ENCODE measurements at regions not wholly inside any gene's neighbourhood (a gene's known extent, or its start where the extent isn't known, plus 50 kb on each side); places are given as distances from the start of the nearest gene placed in this dataset.
A peak's percentile ranks its signal among the peaks of the same experiment; 100 is the strongest.

GRCh38 chr15:95447486-95447885 is 883.0 kb upstream of the NR2F2 start:
- Histone ChIP-seq H3K27ac (ENCODE audit: low read length) (no peak overlapping the region), H3K36me3 (ENCODE audit: control insufficient read depth in 1 of 2, insufficient read depth in 2 of 2, low read length in 2 of 2) (no peaks in the 10 kb centered on the region), H3K27me3 (ENCODE audit: low read depth, low read length) (no peaks in the 10 kb centered on the region)

GRCh38 chr15:95448531-95449229 is 881.8 kb upstream of the NR2F2 start:
- Histone ChIP-seq H3K36me3 (ENCODE audit: control insufficient read depth in 1 of 2, insufficient read depth in 2 of 2, low read length in 2 of 2) (no peaks in the 10 kb centered on the region), H3K4me3 (ENCODE audit: low read depth in 1 of 2, low read length in 2 of 2) (no peak overlapping the region), H3K27me3 (ENCODE audit: low read depth, low read length) (no peaks in the 10 kb centered on the region), H3K27ac (ENCODE audit: low read length) (no peak overlapping the region), H3K9me3 (ENCODE audit: control insufficient read depth in 1 of 2, low read length in 2 of 2) (no peaks in the 10 kb centered on the region), H3K4me1 (ENCODE audit: control insufficient read depth in 1 of 2, insufficient read depth in 2 of 2, low read length in 2 of 2) (peaks cover 0 to 4% of the 10 kb centered on the region in 2 donors)

More at GRCh38 chr15:95447486-95447885, 883.0 kb upstream of the NR2F2 start:
- Histone ChIP-seq H3K4me3 (ENCODE audit: low read depth in 1 of 2, low read length in 2 of 2) (no peak overlapping the region), H3K9me3 (ENCODE audit: control insufficient read depth in 1 of 2, low read length in 2 of 2) (no peaks in the 10 kb centered on the region), H3K4me1 (ENCODE audit: control insufficient read depth in 1 of 2, insufficient read depth in 2 of 2, low read length in 2 of 2) (peaks cover 0 to 4% of the 10 kb centered on the region in 2 donors)

- Histone ChIP-seq H3K36me3 (ENCODE audit: control insufficient read depth in 1 of 2, insufficient read depth in 2 of 2, low read length in 2 of 2) (no peaks in the 10 kb centered on the region), H3K4me1 (ENCODE audit: control insufficient read depth in 1 of 2, insufficient read depth in 2 of 2, low read length in 2 of 2) (peaks cover 0 to 4% of the 10 kb centered on the region in 2 donors), H3K27me3 (ENCODE audit: low read depth, low read length) (no peaks in the 10 kb centered on the region), H3K9me3 (ENCODE audit: control insufficient read depth in 1 of 2, low read length in 2 of 2) (no peaks in the 10 kb centered on the region), H3K27ac (ENCODE audit: low read length) (no peak overlapping the region), H3K4me3 (ENCODE audit: low read depth in 1 of 2, low read length in 2 of 2) (no peak overlapping the region)
These were observed 881.3 kb upstream of the NR2F2 start for GRCh38 chr15:95449230-95449628.

- Histone ChIP-seq H3K4me1 (ENCODE audit: control insufficient read depth in 1 of 2, insufficient read depth in 2 of 2, low read length in 2 of 2) (peaks cover 0 to 4% of the 10 kb centered on the region in 2 donors), H3K27me3 (ENCODE audit: low read depth, low read length) (no peaks in the 10 kb centered on the region), H3K4me3 (ENCODE audit: low read depth in 1 of 2, low read length in 2 of 2) (no peak overlapping the region), H3K36me3 (ENCODE audit: control insufficient read depth in 1 of 2, insufficient read depth in 2 of 2, low read length in 2 of 2) (no peaks in the 10 kb centered on the region), H3K27ac (ENCODE audit: low read length) (no peak overlapping the region), H3K9me3 (ENCODE audit: control insufficient read depth in 1 of 2, low read length in 2 of 2) (no peaks in the 10 kb centered on the region)
These were observed 880.1 kb upstream of the NR2F2 start for GRCh38 chr15:95450413-95450812.

GRCh38 chr15:95451938-95452337 is 878.6 kb upstream of the NR2F2 start:
- Histone ChIP-seq H3K27me3 (ENCODE audit: low read depth, low read length) (no peaks in the 10 kb centered on the region), H3K4me3 (ENCODE audit: low read depth in 1 of 2, low read length in 2 of 2) (no peak overlapping the region), H3K9me3 (ENCODE audit: control insufficient read depth in 1 of 2, low read length in 2 of 2) (no peaks in the 10 kb centered on the region), H3K27ac (ENCODE audit: low read length) (no peak overlapping the region), H3K36me3 (ENCODE audit: control insufficient read depth in 1 of 2, insufficient read depth in 2 of 2, low read length in 2 of 2) (no peaks in the 10 kb centered on the region), H3K4me1 (ENCODE audit: control insufficient read depth in 1 of 2, insufficient read depth in 2 of 2, low read length in 2 of 2) (peaks cover 0 to 2% of the 10 kb centered on the region in 2 donors)

- Histone ChIP-seq H3K4me1 (ENCODE audit: control insufficient read depth in 1 of 2, insufficient read depth in 2 of 2, low read length in 2 of 2) (no peaks in the 10 kb centered on the region), H3K27me3 (ENCODE audit: low read depth, low read length) (no peaks in the 10 kb centered on the region), H3K36me3 (ENCODE audit: control insufficient read depth in 1 of 2, insufficient read depth in 2 of 2, low read length in 2 of 2) (no peaks in the 10 kb centered on the region), H3K9me3 (ENCODE audit: control insufficient read depth in 1 of 2, low read length in 2 of 2) (no peaks in the 10 kb centered on the region), H3K4me3 (ENCODE audit: low read depth in 1 of 2, low read length in 2 of 2) (no peak overlapping the region), H3K27ac (ENCODE audit: low read length) (no peak overlapping the region)
These were observed 875.9 kb upstream of the NR2F2 start for GRCh38 chr15:95454403-95455262.

GRCh38 chr15:95457520-95457919 is 873.0 kb upstream of the NR2F2 start:
- Histone ChIP-seq H3K36me3 (ENCODE audit: control insufficient read depth in 1 of 2, insufficient read depth in 2 of 2, low read length in 2 of 2) (no peaks in the 10 kb centered on the region), H3K27ac (ENCODE audit: low read length) (no peak overlapping the region), H3K9me3 (ENCODE audit: control insufficient read depth in 1 of 2, low read length in 2 of 2) (no peaks in the 10 kb centered on the region), H3K4me1 (ENCODE audit: control insufficient read depth in 1 of 2, insufficient read depth in 2 of 2, low read length in 2 of 2) (no peaks in the 10 kb centered on the region), H3K27me3 (ENCODE audit: low read depth, low read length) (no peaks in the 10 kb centered on the region), H3K4me3 (ENCODE audit: low read depth in 1 of 2, low read length in 2 of 2) (no peak overlapping the region)

GRCh38 chr15:95458721-95459120 is 871.8 kb upstream of the NR2F2 start:
- Histone ChIP-seq H3K4me3 (ENCODE audit: low read depth in 1 of 2, low read length in 2 of 2) (no peak overlapping the region), H3K4me1 (ENCODE audit: control insufficient read depth in 1 of 2, insufficient read depth in 2 of 2, low read length in 2 of 2) (no peaks in the 10 kb centered on the region), H3K9me3 (ENCODE audit: control insufficient read depth in 1 of 2, low read length in 2 of 2) (no peaks in the 10 kb centered on the region), H3K36me3 (ENCODE audit: control insufficient read depth in 1 of 2, insufficient read depth in 2 of 2, low read length in 2 of 2) (no peaks in the 10 kb centered on the region), H3K27ac (ENCODE audit: low read length) (no peak overlapping the region), H3K27me3 (ENCODE audit: low read depth, low read length) (no peaks in the 10 kb centered on the region)

- no peak overlapping the region for H3K27ac ChIP-seq (ENCODE audit: low read length)
- H3K27me3 ChIP-seq (ENCODE audit: low read depth, low read length), result no peaks in the 10 kb centered on the region
- H3K4me3 ChIP-seq (ENCODE audit: low read depth in 1 of 2, low read length in 2 of 2), result no peak overlapping the region
- no peaks in the 10 kb centered on the region for H3K36me3 ChIP-seq (ENCODE audit: control insufficient read depth in 1 of 2, insufficient read depth in 2 of 2, low read length in 2 of 2)
- H3K9me3 ChIP-seq (ENCODE audit: control insufficient read depth in 1 of 2, low read length in 2 of 2), result no peaks in the 10 kb centered on the region
- H3K4me1 ChIP-seq (ENCODE audit: control insufficient read depth in 1 of 2, insufficient read depth in 2 of 2, low read length in 2 of 2), result peaks cover 0 to 4% of the 10 kb centered on the region in 2 donors
These were observed 871.2 kb upstream of the NR2F2 start for GRCh38 chr15:95459273-95459672.

- no peaks in the 10 kb centered on the region for H3K36me3 ChIP-seq (ENCODE audit: control insufficient read depth in 1 of 2, insufficient read depth in 2 of 2, low read length in 2 of 2)
- no peak overlapping the region for H3K27ac ChIP-seq (ENCODE audit: low read length)
- H3K9me3 ChIP-seq (ENCODE audit: control insufficient read depth in 1 of 2, low read length in 2 of 2), result no peaks in the 10 kb centered on the region
- H3K27me3 ChIP-seq (ENCODE audit: low read depth, low read length), result no peaks in the 10 kb centered on the region
- H3K4me3 ChIP-seq (ENCODE audit: low read depth in 1 of 2, low read length in 2 of 2), result peak overlapping the region; percentile 22 to 42
- peaks cover 0 to 8% of the 10 kb centered on the region in 2 donors for H3K4me1 ChIP-seq (ENCODE audit: control insufficient read depth in 1 of 2, insufficient read depth in 2 of 2, low read length in 2 of 2)
These were observed 866.0 kb upstream of the NR2F2 start for GRCh38 chr15:95464509-95464908.

- H3K4me3 ChIP-seq (ENCODE audit: low read depth in 1 of 2, low read length in 2 of 2), result no peak overlapping the region
- H3K27me3 ChIP-seq (ENCODE audit: low read depth, low read length), result no peaks in the 10 kb centered on the region
- peaks cover 0 to 8% of the 10 kb centered on the region in 2 donors for H3K4me1 ChIP-seq (ENCODE audit: control insufficient read depth in 1 of 2, insufficient read depth in 2 of 2, low read length in 2 of 2)
- no peaks in the 10 kb centered on the region for H3K9me3 ChIP-seq (ENCODE audit: control insufficient read depth in 1 of 2, low read length in 2 of 2)
- no peak overlapping the region for H3K27ac ChIP-seq (ENCODE audit: low read length)
- no peaks in the 10 kb centered on the region for H3K36me3 ChIP-seq (ENCODE audit: control insufficient read depth in 1 of 2, insufficient read depth in 2 of 2, low read length in 2 of 2)
These were observed 861.7 kb upstream of the NR2F2 start for GRCh38 chr15:95468820-95469219.
